GM12878 (cell line): ENCODE measurements at regions not wholly inside any gene's neighbourhood (a gene's known extent, or its start where the extent isn't known, plus 50 kb on each side); places are given as distances from the start of the nearest gene placed in this dataset.

ENCODE experiments used
- ATAC-seq: fragments of 200-7000 bp; cut with Tn5 transposase; 3 replicates; pipeline ENCODE4 v1.9.1; 2020; ENCODE audit warnings: mild to moderate bottlenecking, moderate library complexity
- BruUV-seq: library from RNA; stranded (reverse); fragments of 400-500 nt; replicated peaks from 2 replicates; lab custom pipeline; 2021; lab: Mats Ljungman, UMichigan
- CTCF ChIA-PET: fragments of 300-600 bp; sonication (Branson Sonifier 250); formaldehyde crosslinking; extraction: SDS; loops from one replicate; lab custom pipeline; 2021; ENCODE audit warnings: inconsistent platforms; lab: Yijun Ruan, JAX
- POLR2A ChIA-PET: fragments of 350-600 bp; formaldehyde crosslinking; extraction: SDS; loops from one replicate; lab custom pipeline; 2021; ENCODE audit warnings: inconsistent platforms; lab: Charles Lee
- RAD21 ChIA-PET: fragments of 300-600 bp; sonication (Branson Sonifier 250); formaldehyde crosslinking; loops from one replicate; lab custom pipeline; 2023; ENCODE audit warnings: antibody characterized with exemption; ENCODE audit not compliant: unreplicated experiment; lab: Charles Lee
- SMC1A ChIA-PET: fragments of 300-600 bp; sonication (Branson Sonifier 250); formaldehyde crosslinking; loops from one replicate; lab custom pipeline; 2023; ENCODE audit not compliant: unreplicated experiment, uncharacterized antibody; lab: Charles Lee
- DNase-seq: peaks from one replicate; pipeline ENCODE4 v3.0.0-alpha.2; 2011; ENCODE audit warnings: low read depth, low spot score
- FAIRE-seq: peaks from 3 replicates; lab custom pipeline; 2011; peaks lifted over from hg19 to GRCh38; lab: Jason Lieb, UNC
- H2AFZ ChIP-seq: 2 replicates; pipeline ENCODE4 v1.6.0; 2011; ENCODE audit warnings: low read depth, low read length, control low read depth; ENCODE audit not compliant: control insufficient read depth
- H3K27ac ChIP-seq: 2 replicates; pipeline ENCODE4 v1.5.1; 2011; ENCODE audit warnings: control low read depth; ENCODE audit not compliant: control insufficient read depth, insufficient read depth
- H3K27me3 ChIP-seq, 2 experiments: replicated peaks in 1 of 2; 2 replicates each; pipeline versions ENCODE4 v1.6.0 to v1.6.1; 2011; ENCODE audit warnings: low read length in 1 of 2; ENCODE audit not compliant: control insufficient read depth in 2 of 2, insufficient read depth in 2 of 2
- H3K36me3 ChIP-seq, 2 experiments: 2 replicates each; pipeline ENCODE4 v1.5.1; 2011; ENCODE audit warnings: low read length in 1 of 2; ENCODE audit not compliant: control insufficient read depth in 2 of 2, insufficient read depth in 2 of 2
- H3K4me1 ChIP-seq: 2 replicates; pipeline ENCODE4 v1.6.1; 2011; ENCODE audit warnings: mild to moderate bottlenecking, low read length, moderate library complexity, mixed read lengths; ENCODE audit not compliant: control insufficient read depth, insufficient read depth
- H3K4me2 ChIP-seq: 2 replicates; pipeline ENCODE4 v1.6.0; 2011; ENCODE audit warnings: control low read depth; ENCODE audit not compliant: control insufficient read depth, insufficient read depth
- H3K4me3 ChIP-seq: fragments of 200-600 bp; sonication (generic); 2 replicates; pipeline ENCODE4 v1.5.1; 2016
- H3K79me2 ChIP-seq: 2 replicates; pipeline ENCODE4 v1.6.0; 2011; ENCODE audit warnings: low read length; ENCODE audit not compliant: control insufficient read depth, insufficient read depth
- H3K9ac ChIP-seq: 2 replicates; pipeline ENCODE4 v1.8.0; 2011; ENCODE audit warnings: low read length, control low read depth, mixed read lengths; ENCODE audit not compliant: control insufficient read depth, insufficient read depth
- H3K9me3 ChIP-seq: replicated peaks from 3 replicates; pipeline ENCODE4 v1.5.1; 2011; ENCODE audit warnings: mild to moderate bottlenecking, low read length; ENCODE audit not compliant: control insufficient read depth, insufficient read depth
- H4K20me1 ChIP-seq: 2 replicates; pipeline ENCODE4 v1.6.0; 2011; ENCODE audit not compliant: control insufficient read depth, insufficient read depth
- CBX5 ChIP-seq: sonication (generic); IDR thresholded peaks from 2 replicates; pipeline ENCODE4 v1.6.1; 2016; ENCODE audit warnings: low read depth, moderate library complexity, mild to moderate bottlenecking, inconsistent platforms
- CEBPZ ChIP-seq: fragments of 150-350 bp; IDR thresholded peaks from 2 replicates; pipeline ENCODE4 v1.6.1; 2016; ENCODE audit warnings: low read depth, low read length
- ELK1 ChIP-seq: IDR thresholded peaks from 2 replicates; pipeline ENCODE4 v1.6.1; 2012; ENCODE audit warnings: low read depth, low read length, improper control_type of control experiment
- NRF1 ChIP-seq: conservative IDR thresholded peaks from 2 replicates; pipeline ENCODE4 v1.6.1; 2011; ENCODE audit warnings: mild to moderate bottlenecking, low read depth, low read length, improper control_type of control experiment
- SIX5 ChIP-seq: IDR thresholded peaks from 2 replicates; pipeline ENCODE4 v1.6.1; 2011; ENCODE audit warnings: mild to moderate bottlenecking, low read depth, low read length, moderate library complexity; ENCODE audit not compliant: severe bottlenecking
- SUZ12 ChIP-seq: fragments of 200-600 bp; sonication (generic); IDR thresholded peaks from one replicate; pipeline ENCODE4 v1.6.1; 2018; ENCODE audit warnings: antibody characterized with exemption, mild to moderate bottlenecking; ENCODE audit not compliant: unreplicated experiment
- ZBED1 ChIP-seq: IDR thresholded peaks from 2 replicates; pipeline ENCODE4 v1.6.1; 2016; ENCODE audit warnings: borderline replicate concordance
- WGBS: methylation state at CpG from one replicate; pipeline ENCODE4 v1.1.6; 2016; ENCODE audit warnings: low lambda C conversion rate; ENCODE audit not compliant: insufficient replicate concordance, insufficient coverage; ENCODE audit errors: missing lambda C conversion rate; 5-methylcytosine and 5-hydroxymethylcytosine counted together
- in situ Hi-C: fragments of 300-500 bp; cut with MboI; formaldehyde crosslinking; loops from 9 replicates; pipeline ENCODE4 v1.14.3; 2018; ENCODE audit warnings: mixed read lengths
- intact Hi-C: fragments of 100-400 bp; cut with micrococcal nuclease; formaldehyde crosslinking; loops from one replicate; pipeline ENCODE4 v1.14.2; 2022; ENCODE audit not compliant: unreplicated experiment
- TF ChIP-seq, protein P1 (sequence below): fragments of 450-650 bp; conservative IDR thresholded peaks from 2 replicates; pipeline ENCODE4 v1.6.1; 2017; ENCODE audit warnings: mild to moderate bottlenecking, moderate library complexity

- ChIA-PET CTCF (no interaction called here), RAD21 (no interaction called here), POLR2A (no interaction called here), SMC1A (no interaction called here)
- H3K9ac ChIP-seq: no peak overlapping the region
- intact Hi-C loops (no loop called here), in situ Hi-C loops (no loop called here)
- no peak overlapping the region for H3K4me3 ChIP-seq
- DNase-seq (no peak), ATAC-seq (no peak), FAIRE-seq (no peak)
- no peaks in the 10 kb centered on the region for H3K27me3 ChIP-seq
- WGBS: 20% methylated on average over 1 of the region's 1 CpG
- H3K9me3 ChIP-seq: no peaks in the 10 kb centered on the region; the same call in 1 of the 3 replicates
- H3K4me2 ChIP-seq: no peak overlapping the region
- no peak overlapping the region for H3K27ac ChIP-seq
- BruUV-seq: no TSS peak
- TF ChIP-seq, protein P1, sequence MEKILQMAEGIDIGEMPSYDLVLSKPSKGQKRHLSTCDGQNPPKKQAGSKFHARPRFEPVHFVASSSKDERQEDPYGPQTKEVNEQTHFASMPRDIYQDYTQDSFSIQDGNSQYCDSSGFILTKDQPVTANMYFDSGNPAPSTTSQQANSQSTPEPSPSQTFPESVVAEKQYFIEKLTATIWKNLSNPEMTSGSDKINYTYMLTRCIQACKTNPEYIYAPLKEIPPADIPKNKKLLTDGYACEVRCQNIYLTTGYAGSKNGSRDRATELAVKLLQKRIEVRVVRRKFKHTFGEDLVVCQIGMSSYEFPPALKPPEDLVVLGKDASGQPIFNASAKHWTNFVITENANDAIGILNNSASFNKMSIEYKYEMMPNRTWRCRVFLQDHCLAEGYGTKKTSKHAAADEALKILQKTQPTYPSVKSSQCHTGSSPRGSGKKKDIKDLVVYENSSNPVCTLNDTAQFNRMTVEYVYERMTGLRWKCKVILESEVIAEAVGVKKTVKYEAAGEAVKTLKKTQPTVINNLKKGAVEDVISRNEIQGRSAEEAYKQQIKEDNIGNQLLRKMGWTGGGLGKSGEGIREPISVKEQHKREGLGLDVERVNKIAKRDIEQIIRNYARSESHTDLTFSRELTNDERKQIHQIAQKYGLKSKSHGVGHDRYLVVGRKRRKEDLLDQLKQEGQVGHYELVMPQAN: no peak
- no peaks in the 10 kb centered on the region for H4K20me1 ChIP-seq
- no peaks in the 10 kb centered on the region for H3K4me1 ChIP-seq
- H3K79me2 ChIP-seq: no peaks in the 10 kb centered on the region
- H3K36me3 ChIP-seq: no peaks in the 10 kb centered on the region
- no peak overlapping the region for H2AFZ ChIP-seq
Observed at GRCh38 chr19:31841755-31842154, 492.5 kb upstream of the TSHZ3 start.

DNA sequence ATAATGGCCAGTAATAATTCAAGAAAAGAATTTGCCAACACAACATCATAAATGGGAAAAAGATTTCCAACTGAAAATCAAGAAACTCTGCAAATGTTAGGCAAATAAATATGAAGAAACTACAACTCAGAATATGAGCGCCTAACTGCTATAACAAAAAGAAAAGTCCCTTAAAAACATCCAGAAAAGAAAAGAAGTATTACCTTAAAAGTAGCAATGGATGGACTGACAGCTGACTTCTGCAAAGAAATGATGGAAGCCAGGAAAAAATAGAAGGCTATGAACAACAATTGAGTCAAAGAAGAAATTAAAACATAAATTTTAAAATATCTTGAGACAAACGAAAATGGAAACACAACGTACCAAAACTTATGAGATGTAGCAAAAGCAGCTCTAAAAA, 482.3 kb upstream of the ZNF507 start:
- ATAC-seq (no peak), DNase-seq (no peak), FAIRE-seq (no peak)
- Histone ChIP-seq H2AFZ (no peak overlapping the region), H3K36me3 (no peaks in the 10 kb centered on the region), H3K4me1 (no peaks in the 10 kb centered on the region), H4K20me1 (no peaks in the 10 kb centered on the region), H3K4me2 (no peak overlapping the region), H3K27me3 (no peaks in the 10 kb centered on the region), H3K79me2 (no peaks in the 10 kb centered on the region), H3K9ac (no peak overlapping the region), H3K4me3 (no peak overlapping the region), H3K27ac (no peak overlapping the region), H3K9me3 (no peaks in the 10 kb centered on the region)
- RAD21 ChIA-PET: no interaction called here
- in situ Hi-C loops (no loop called here), intact Hi-C loops (no loop called here)
- 0% methylated on average over 3 of the region's 3 CpGs for WGBS
- SMC1A ChIA-PET: no interaction called here
- no TSS peak for BruUV-seq
- POLR2A ChIA-PET: no interaction called here
- CTCF ChIA-PET: no interaction called here
- TF ChIP-seq SUZ12 (no peak), CBX5 (no peak), ELK1 (no peak), SIX5 (no peak), ZBED1 (no peak), NRF1 (no peak), CEBPZ (no peak)
